ENCODE measurements at regions not wholly inside any gene's neighbourhood (a gene's known extent, or its start where the extent isn't known, plus 50 kb on each side); places are given as distances from the start of the nearest gene placed in this dataset.

GRCh38 chr13:47826471-47826870, 174.6 kb downstream of the SUCLA2 start:
- no peak overlapping the region for H3K27ac ChIP-seq
- TF ChIP-seq POLR2A (IDR thresholded peaks at IDR 0.05): no peak
- H3K9me3 ChIP-seq: no peaks in the 10 kb centered on the region
- H3K27me3 ChIP-seq: no peaks in the 10 kb centered on the region
- intact Hi-C loops (cut with DNase I; ENCODE audit: low total_unique reads): no loop called here
- no peaks in the 10 kb centered on the region for H3K4me1 ChIP-seq
- DNase-seq: no peak
- H3K4me3 ChIP-seq: no peak overlapping the region
- no peaks in the 10 kb centered on the region for H3K36me3 ChIP-seq

- DNase-seq: no peak
- intact Hi-C loops (cut with DNase I; ENCODE audit: low total_unique reads): no loop called here
- no peak for TF ChIP-seq POLR2A (IDR thresholded peaks at IDR 0.05)
These were observed 179.0 kb downstream of the SUCLA2 start for GRCh38 chr13:47822036-47822435.

GRCh38 chr13:47816831-47817230, 184.2 kb downstream of the SUCLA2 start:
- DNase-seq: no peak
- no peak overlapping the region for H3K4me3 ChIP-seq
- intact Hi-C loops (cut with DNase I; ENCODE audit: low total_unique reads): no loop called here
- no peaks in the 10 kb centered on the region for H3K4me1 ChIP-seq
- H3K27ac ChIP-seq: no peak overlapping the region
- H3K27me3 ChIP-seq: no peaks in the 10 kb centered on the region
- no peaks in the 10 kb centered on the region for H3K9me3 ChIP-seq
- TF ChIP-seq CTCF (IDR thresholded peaks at IDR 0.05): no peak
- TF ChIP-seq POLR2A (IDR thresholded peaks at IDR 0.05): no peak
- no peaks in the 10 kb centered on the region for H3K36me3 ChIP-seq

More at GRCh38 chr13:47822036-47822435, 179.0 kb downstream of the SUCLA2 start:
- Histone ChIP-seq H3K36me3 (no peaks in the 10 kb centered on the region), H3K27ac (no peak overlapping the region), H3K4me1 (no peaks in the 10 kb centered on the region), H3K27me3 (no peaks in the 10 kb centered on the region), H3K9me3 (no peaks in the 10 kb centered on the region), H3K4me3 (no peak overlapping the region)

- no peak for DNase-seq
- Histone ChIP-seq H3K9me3 (no peaks in the 10 kb centered on the region), H3K4me1 (no peaks in the 10 kb centered on the region), H3K36me3 (no peaks in the 10 kb centered on the region), H3K27ac (no peak overlapping the region), H3K27me3 (no peaks in the 10 kb centered on the region), H3K4me3 (no peak overlapping the region)
- intact Hi-C loops (cut with DNase I; ENCODE audit: low total_unique reads): no loop called here
- TF ChIP-seq POLR2A (IDR thresholded peaks at IDR 0.05): no peak
- TF ChIP-seq CTCF (IDR thresholded peaks at IDR 0.05): no peak
These were observed 187.4 kb downstream of the SUCLA2 start for GRCh38 chr13:47813718-47814117.

GRCh38 chr13:47809411-47809810, 191.7 kb downstream of the SUCLA2 start:
- no peak for TF ChIP-seq CTCF (IDR thresholded peaks at IDR 0.05)
- TF ChIP-seq POLR2A (IDR thresholded peaks at IDR 0.05): no peak
- intact Hi-C loops (cut with DNase I; ENCODE audit: low total_unique reads): no loop called here
- H3K36me3 ChIP-seq: no peaks in the 10 kb centered on the region
- H3K9me3 ChIP-seq: no peaks in the 10 kb centered on the region
- no peak overlapping the region for H3K27ac ChIP-seq
- H3K4me1 ChIP-seq: no peaks in the 10 kb centered on the region
- H3K27me3 ChIP-seq: no peaks in the 10 kb centered on the region
- no peak for DNase-seq
- H3K4me3 ChIP-seq: no peak overlapping the region

GRCh38 chr13:47803131-47803530, 197.9 kb downstream of the SUCLA2 start:
- Histone ChIP-seq H3K4me3 (no peak overlapping the region), H3K27ac (no peak overlapping the region), H3K27me3 (no peaks in the 10 kb centered on the region), H3K4me1 (no peaks in the 10 kb centered on the region), H3K36me3 (no peaks in the 10 kb centered on the region), H3K9me3 (no peaks in the 10 kb centered on the region)
- TF ChIP-seq CTCF (IDR thresholded peaks at IDR 0.05) (no peak), POLR2A (IDR thresholded peaks at IDR 0.05) (no peak)
- intact Hi-C loops (cut with DNase I; ENCODE audit: low total_unique reads): no loop called here
- DNase-seq: no peak
